ENCODE measurements at regions not wholly inside any gene's neighbourhood (a gene's known extent, or its start where the extent isn't known, plus 50 kb on each side); places are given as distances from the start of the nearest gene placed in this dataset.

DNA sequence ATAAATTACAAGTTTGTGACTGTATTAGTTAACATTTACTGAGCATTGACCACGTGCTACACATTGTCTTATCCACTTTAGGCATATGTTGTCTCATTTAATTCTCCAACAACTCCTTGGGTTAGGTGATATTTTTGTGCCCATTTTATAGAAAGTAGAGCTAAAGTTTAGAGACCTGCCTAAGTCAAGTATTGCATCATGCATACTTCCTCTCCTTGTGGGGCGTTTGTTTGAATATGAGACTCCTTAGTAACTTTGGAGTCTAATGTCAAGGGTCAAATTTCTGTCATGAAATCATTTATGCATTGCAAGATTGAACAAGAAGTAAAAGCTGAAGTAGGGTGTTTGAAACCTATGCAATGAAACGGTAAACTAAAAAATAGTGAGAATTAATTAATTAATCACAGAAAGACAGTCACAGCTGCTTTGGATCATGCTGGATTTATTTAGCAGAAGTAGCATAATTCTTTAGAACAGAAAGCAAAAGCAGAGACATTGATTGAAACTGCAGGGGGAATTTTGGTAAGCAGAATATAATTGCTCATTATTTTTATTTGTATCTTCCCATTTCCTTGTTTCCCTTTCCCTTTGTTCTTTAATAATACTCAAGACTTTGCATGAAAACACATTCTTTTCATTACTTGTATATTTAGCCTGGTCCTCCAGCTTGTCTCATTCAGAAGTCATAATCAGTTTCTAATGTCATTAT, 1374.4 kb upstream of the GJE1 start:
- TF ChIP-seq, protein P1, sequence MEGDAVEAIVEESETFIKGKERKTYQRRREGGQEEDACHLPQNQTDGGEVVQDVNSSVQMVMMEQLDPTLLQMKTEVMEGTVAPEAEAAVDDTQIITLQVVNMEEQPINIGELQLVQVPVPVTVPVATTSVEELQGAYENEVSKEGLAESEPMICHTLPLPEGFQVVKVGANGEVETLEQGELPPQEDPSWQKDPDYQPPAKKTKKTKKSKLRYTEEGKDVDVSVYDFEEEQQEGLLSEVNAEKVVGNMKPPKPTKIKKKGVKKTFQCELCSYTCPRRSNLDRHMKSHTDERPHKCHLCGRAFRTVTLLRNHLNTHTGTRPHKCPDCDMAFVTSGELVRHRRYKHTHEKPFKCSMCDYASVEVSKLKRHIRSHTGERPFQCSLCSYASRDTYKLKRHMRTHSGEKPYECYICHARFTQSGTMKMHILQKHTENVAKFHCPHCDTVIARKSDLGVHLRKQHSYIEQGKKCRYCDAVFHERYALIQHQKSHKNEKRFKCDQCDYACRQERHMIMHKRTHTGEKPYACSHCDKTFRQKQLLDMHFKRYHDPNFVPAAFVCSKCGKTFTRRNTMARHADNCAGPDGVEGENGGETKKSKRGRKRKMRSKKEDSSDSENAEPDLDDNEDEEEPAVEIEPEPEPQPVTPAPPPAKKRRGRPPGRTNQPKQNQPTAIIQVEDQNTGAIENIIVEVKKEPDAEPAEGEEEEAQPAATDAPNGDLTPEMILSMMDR (IDR thresholded peaks at IDR 0.05), result no peak
- TF ChIP-seq POLR2A (IDR thresholded peaks at IDR 0.05), result no peak

Measured in heart left ventricle (tissue), 13 donors.